ENCODE measurements at regions not wholly inside any gene's neighbourhood (a gene's known extent, or its start where the extent isn't known, plus 50 kb on each side); places are given as distances from the start of the nearest gene placed in this dataset.

DNA sequence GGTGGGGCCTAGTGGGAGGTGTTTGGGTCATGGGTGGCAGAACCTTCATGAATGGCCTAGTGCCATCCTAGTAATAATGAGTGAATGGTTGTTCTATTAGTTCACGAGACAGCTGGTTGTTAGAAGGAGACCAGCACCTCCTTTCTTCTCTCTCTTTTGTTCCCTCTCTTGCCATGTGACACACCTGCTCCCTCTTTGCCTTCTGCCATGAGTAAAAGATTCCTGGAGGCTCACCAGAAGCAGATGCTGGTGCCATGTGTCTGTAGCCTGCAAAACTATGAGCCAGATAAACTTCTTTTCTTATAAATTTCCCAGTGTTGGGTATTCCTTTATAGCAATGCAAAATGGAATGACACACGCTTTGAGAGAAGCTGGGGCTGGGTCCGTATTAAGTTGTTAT is 89.0 kb upstream of the SLC4A7 start:
- TF ChIP-seq, protein P1, sequence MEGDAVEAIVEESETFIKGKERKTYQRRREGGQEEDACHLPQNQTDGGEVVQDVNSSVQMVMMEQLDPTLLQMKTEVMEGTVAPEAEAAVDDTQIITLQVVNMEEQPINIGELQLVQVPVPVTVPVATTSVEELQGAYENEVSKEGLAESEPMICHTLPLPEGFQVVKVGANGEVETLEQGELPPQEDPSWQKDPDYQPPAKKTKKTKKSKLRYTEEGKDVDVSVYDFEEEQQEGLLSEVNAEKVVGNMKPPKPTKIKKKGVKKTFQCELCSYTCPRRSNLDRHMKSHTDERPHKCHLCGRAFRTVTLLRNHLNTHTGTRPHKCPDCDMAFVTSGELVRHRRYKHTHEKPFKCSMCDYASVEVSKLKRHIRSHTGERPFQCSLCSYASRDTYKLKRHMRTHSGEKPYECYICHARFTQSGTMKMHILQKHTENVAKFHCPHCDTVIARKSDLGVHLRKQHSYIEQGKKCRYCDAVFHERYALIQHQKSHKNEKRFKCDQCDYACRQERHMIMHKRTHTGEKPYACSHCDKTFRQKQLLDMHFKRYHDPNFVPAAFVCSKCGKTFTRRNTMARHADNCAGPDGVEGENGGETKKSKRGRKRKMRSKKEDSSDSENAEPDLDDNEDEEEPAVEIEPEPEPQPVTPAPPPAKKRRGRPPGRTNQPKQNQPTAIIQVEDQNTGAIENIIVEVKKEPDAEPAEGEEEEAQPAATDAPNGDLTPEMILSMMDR (IDR thresholded peaks at IDR 0.05; ENCODE audit: low read depth, low read length, missing input control) = no peak
- TF ChIP-seq GABPA (IDR thresholded peaks at IDR 0.05 in 1 of 2, conservative IDR thresholded peaks at IDR 0.05 in 1 of 2) (no peak), YY1 (IDR thresholded peaks at IDR 0.05) (no peak), HNF4A (conservative IDR thresholded peaks at IDR 0.05) (no peak), FOXA1 (IDR thresholded peaks at IDR 0.05) (no peak), TAF1 (conservative IDR thresholded peaks at IDR 0.05) (no peak), FOXA2 (IDR thresholded peaks at IDR 0.05) (no peak), EGR1 (IDR thresholded peaks at IDR 0.05; ENCODE audit: low read depth in 2 of 2) (no peak), SP1 (IDR thresholded peaks at IDR 0.05) (no peak), RAD21 (IDR thresholded peaks at IDR 0.05) (no peak)
- TF ChIP-seq, protein P2, sequence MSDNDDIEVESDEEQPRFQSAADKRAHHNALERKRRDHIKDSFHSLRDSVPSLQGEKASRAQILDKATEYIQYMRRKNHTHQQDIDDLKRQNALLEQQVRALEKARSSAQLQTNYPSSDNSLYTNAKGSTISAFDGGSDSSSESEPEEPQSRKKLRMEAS (IDR thresholded peaks at IDR 0.05) = no peak
- TF ChIP-seq, protein P3, sequence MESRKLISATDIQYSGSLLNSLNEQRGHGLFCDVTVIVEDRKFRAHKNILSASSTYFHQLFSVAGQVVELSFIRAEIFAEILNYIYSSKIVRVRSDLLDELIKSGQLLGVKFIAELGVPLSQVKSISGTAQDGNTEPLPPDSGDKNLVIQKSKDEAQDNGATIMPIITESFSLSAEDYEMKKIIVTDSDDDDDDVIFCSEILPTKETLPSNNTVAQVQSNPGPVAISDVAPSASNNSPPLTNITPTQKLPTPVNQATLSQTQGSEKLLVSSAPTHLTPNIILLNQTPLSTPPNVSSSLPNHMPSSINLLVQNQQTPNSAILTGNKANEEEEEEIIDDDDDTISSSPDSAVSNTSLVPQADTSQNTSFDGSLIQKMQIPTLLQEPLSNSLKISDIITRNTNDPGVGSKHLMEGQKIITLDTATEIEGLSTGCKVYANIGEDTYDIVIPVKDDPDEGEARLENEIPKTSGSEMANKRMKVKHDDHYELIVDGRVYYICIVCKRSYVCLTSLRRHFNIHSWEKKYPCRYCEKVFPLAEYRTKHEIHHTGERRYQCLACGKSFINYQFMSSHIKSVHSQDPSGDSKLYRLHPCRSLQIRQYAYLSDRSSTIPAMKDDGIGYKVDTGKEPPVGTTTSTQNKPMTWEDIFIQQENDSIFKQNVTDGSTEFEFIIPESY (IDR thresholded peaks at IDR 0.05) = no peak
- TF ChIP-seq, protein P4, sequence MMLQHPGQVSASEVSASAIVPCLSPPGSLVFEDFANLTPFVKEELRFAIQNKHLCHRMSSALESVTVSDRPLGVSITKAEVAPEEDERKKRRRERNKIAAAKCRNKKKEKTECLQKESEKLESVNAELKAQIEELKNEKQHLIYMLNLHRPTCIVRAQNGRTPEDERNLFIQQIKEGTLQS (IDR thresholded peaks at IDR 0.05) = no peak
- TF ChIP-seq, protein P5, sequence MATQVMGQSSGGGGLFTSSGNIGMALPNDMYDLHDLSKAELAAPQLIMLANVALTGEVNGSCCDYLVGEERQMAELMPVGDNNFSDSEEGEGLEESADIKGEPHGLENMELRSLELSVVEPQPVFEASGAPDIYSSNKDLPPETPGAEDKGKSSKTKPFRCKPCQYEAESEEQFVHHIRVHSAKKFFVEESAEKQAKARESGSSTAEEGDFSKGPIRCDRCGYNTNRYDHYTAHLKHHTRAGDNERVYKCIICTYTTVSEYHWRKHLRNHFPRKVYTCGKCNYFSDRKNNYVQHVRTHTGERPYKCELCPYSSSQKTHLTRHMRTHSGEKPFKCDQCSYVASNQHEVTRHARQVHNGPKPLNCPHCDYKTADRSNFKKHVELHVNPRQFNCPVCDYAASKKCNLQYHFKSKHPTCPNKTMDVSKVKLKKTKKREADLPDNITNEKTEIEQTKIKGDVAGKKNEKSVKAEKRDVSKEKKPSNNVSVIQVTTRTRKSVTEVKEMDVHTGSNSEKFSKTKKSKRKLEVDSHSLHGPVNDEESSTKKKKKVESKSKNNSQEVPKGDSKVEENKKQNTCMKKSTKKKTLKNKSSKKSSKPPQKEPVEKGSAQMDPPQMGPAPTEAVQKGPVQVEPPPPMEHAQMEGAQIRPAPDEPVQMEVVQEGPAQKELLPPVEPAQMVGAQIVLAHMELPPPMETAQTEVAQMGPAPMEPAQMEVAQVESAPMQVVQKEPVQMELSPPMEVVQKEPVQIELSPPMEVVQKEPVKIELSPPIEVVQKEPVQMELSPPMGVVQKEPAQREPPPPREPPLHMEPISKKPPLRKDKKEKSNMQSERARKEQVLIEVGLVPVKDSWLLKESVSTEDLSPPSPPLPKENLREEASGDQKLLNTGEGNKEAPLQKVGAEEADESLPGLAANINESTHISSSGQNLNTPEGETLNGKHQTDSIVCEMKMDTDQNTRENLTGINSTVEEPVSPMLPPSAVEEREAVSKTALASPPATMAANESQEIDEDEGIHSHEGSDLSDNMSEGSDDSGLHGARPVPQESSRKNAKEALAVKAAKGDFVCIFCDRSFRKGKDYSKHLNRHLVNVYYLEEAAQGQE (IDR thresholded peaks at IDR 0.05) = no peak

Measured in liver (tissue), 3 donors.